Panc1 (cell line): ENCODE measurements at regions not wholly inside any gene's neighbourhood (a gene's known extent, or its start where the extent isn't known, plus 50 kb on each side); places are given as distances from the start of the nearest gene placed in this dataset.

Experiments
- ATAC-seq: fragments of 200-7000 bp; cut with Tn5 transposase; 2 replicates; pipeline ENCODE4 v1.9.1; 2020; ENCODE audit warnings: mild to moderate bottlenecking, moderate library complexity
- BruUV-seq: library from RNA; stranded (reverse); fragments of 400-500 nt; replicated peaks from 2 replicates; lab custom pipeline; 2021; lab: Mats Ljungman, UMichigan
- CTCF ChIA-PET: fragments of 300-600 bp; sonication (Branson Sonifier 250); formaldehyde crosslinking; loops from one replicate; lab custom pipeline; 2022; ENCODE audit warnings: antibody characterized with exemption; lab: Charles Lee
- POLR2A ChIA-PET: fragments of 300-600 bp; sonication (Branson Sonifier 250); formaldehyde crosslinking; loops from one replicate; lab custom pipeline; 2022; ENCODE audit warnings: antibody characterized with exemption; lab: Charles Lee
- DNase-seq: peaks from one replicate; pipeline ENCODE4 v3.0.0-alpha.2; 2010; ENCODE audit warnings: low read depth, low spot score
- H3K27ac ChIP-seq: 2 replicates; pipeline ENCODE4 v1.5.1; 2011; ENCODE audit warnings: mild to moderate bottlenecking, low read length, inconsistent platforms
- H3K27me3 ChIP-seq: fragments of 200-500 bp; sonication (Bioruptor generic); 2 replicates; pipeline ENCODE4 v1.6.0; 2014; ENCODE audit warnings: low read length, inconsistent platforms; ENCODE audit not compliant: control insufficient read depth, insufficient read depth
- H3K36me3 ChIP-seq: fragments of 200-500 bp; sonication (Bioruptor generic); 2 replicates; pipeline ENCODE4 v1.5.1; 2014; ENCODE audit warnings: inconsistent platforms, mild to moderate bottlenecking, low read length, moderate library complexity; ENCODE audit not compliant: control insufficient read depth, insufficient read depth
- H3K4me1 ChIP-seq: 2 replicates; pipeline ENCODE4 v1.5.1; 2011; ENCODE audit warnings: inconsistent platforms, mild to moderate bottlenecking, low read length, moderate library complexity; ENCODE audit not compliant: control insufficient read depth, insufficient read depth
- H3K4me3 ChIP-seq, 2 experiments: 2 replicates each; pipeline ENCODE4 v1.5.1; 2011 to 2012; ENCODE audit warnings: low read depth in 2 of 2, low read length in 2 of 2, mild to moderate bottlenecking in 2 of 2, inconsistent platforms in 1 of 2, moderate library complexity in 1 of 2
- H3K9me3 ChIP-seq: fragments of 200-500 bp; sonication (Bioruptor generic); 2 replicates; pipeline ENCODE4 v1.5.1; 2014; ENCODE audit warnings: low read depth, mild to moderate bottlenecking, inconsistent platforms, low read length, moderate library complexity; ENCODE audit not compliant: control insufficient read depth, insufficient read depth
- CTCF ChIP-seq: fragments of 450-650 bp; IDR thresholded peaks from 2 replicates; pipeline ENCODE4 v1.5.1; 2017; ENCODE audit warnings: mild to moderate bottlenecking
- POLR2AphosphoS5 ChIP-seq: IDR thresholded peaks from 2 replicates; pipeline ENCODE4 v1.6.1; 2012; ENCODE audit warnings: mild to moderate bottlenecking, low read depth, low read length, moderate library complexity
- REST ChIP-seq, 2 experiments: IDR thresholded peaks; 2 replicates each; pipeline ENCODE4 v1.6.1; 2011 to 2012; ENCODE audit warnings: low read depth in 2 of 2, control low read depth in 1 of 2, low read length in 1 of 2, mild to moderate bottlenecking in 1 of 2, moderate library complexity in 1 of 2; ENCODE audit not compliant: insufficient read depth in 1 of 2
- SIN3A ChIP-seq: IDR thresholded peaks from 2 replicates; pipeline ENCODE4 v1.6.1; 2012; ENCODE audit warnings: low read depth, mild to moderate bottlenecking, low read length, moderate library complexity, borderline replicate concordance; ENCODE audit not compliant: insufficient read depth
- TCF7L2 ChIP-seq: IDR thresholded peaks from 2 replicates; pipeline ENCODE4 v1.6.1; 2011; ENCODE audit warnings: mild to moderate bottlenecking, low read depth, low read length, inconsistent platforms
- in situ Hi-C: cut with HindIII; loops from 2 replicates; pipeline ENCODE4 v1.10.0; 2016; ENCODE audit warnings: low sequenced_read_pairs, low pct_unique_long_range_greater_than_20kb
- intact Hi-C: fragments of 100-400 bp; cut with micrococcal nuclease; formaldehyde crosslinking; loops from one replicate; pipeline ENCODE4 v1.10.0; 2022; ENCODE audit not compliant: unreplicated experiment

- Histone ChIP-seq H3K4me3 (no peak overlapping the region), H3K27me3 (no peaks in the 10 kb centered on the region), H3K9me3 (no peaks in the 10 kb centered on the region), H3K27ac (no peak overlapping the region), H3K4me1 (no peaks in the 10 kb centered on the region), H3K36me3 (no peaks in the 10 kb centered on the region)
- no TSS peak for BruUV-seq
- CTCF ChIA-PET = no interaction called here
- POLR2A ChIA-PET = no interaction called here
- TF ChIP-seq CTCF = no peak
- no peak for TF ChIP-seq TCF7L2
- TF ChIP-seq SIN3A = no peak
- TF ChIP-seq POLR2AphosphoS5 = no peak
- no peak for TF ChIP-seq REST (IDR thresholded peaks at IDR 0.05; ENCODE audit: insufficient read depth in 1 of 2, low read depth in 2 of 2, low read length in 1 of 2)
- no peak for DNase-seq
- in situ Hi-C loops (no loop called here), intact Hi-C loops (no loop called here)
- no peak for ATAC-seq
These were observed 439.1 kb upstream of the NOX3 start for GRCh38 chr6:155894758-155895157.

- H3K27ac ChIP-seq = no peak overlapping the region
- ATAC-seq (no peak), DNase-seq (no peak)
- no peaks in the 10 kb centered on the region for H3K9me3 ChIP-seq
- intact Hi-C loops = no loop called here
- BruUV-seq = no TSS peak
- H3K4me1 ChIP-seq = no peaks in the 10 kb centered on the region
- H3K4me3 ChIP-seq = no peak overlapping the region
- H3K36me3 ChIP-seq = no peaks in the 10 kb centered on the region
- POLR2A ChIA-PET = no interaction called here
- CTCF ChIA-PET = no interaction called here
- TF ChIP-seq CTCF (no peak), TCF7L2 (no peak), SIN3A (no peak), REST (IDR thresholded peaks at IDR 0.05; ENCODE audit: insufficient read depth in 1 of 2, low read depth in 2 of 2, low read length in 1 of 2) (no peak)
- no peaks in the 10 kb centered on the region for H3K27me3 ChIP-seq
- in situ Hi-C loops = no loop called here
These were observed 438.6 kb upstream of the NOX3 start for GRCh38 chr6:155894262-155894661.
